NCI-H2227 (cell line): ENCODE measurements at regions not wholly inside any gene's neighbourhood (a gene's known extent, or its start where the extent isn't known, plus 50 kb on each side); places are given as distances from the start of the nearest gene placed in this dataset.

Experiments
- DNase-seq: peaks from one replicate; lab custom pipeline; 2025; ENCODE audit not compliant: unreplicated experiment; lab: John Stamatoyannopoulos, UW

DNA sequence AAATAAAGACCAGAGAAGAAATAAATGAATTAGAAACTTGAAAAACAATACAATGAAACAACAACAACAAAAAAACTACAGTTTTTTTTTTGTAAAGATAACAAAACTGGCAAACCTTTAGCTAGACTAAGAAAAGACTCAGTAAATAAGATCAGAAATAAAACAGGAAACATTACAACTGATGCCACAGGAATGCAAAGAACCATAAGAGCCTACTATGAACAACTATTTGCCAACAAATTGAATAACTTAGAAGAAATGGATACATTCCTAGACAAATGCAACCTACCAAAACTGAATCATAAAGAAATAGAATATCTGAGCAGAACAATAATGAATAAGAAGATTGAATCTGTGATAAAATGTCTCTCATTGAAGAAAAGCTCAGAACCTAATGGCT, 742.0 kb downstream of the ADGRL2 start:
- DNase-seq, result no peak

DNA sequence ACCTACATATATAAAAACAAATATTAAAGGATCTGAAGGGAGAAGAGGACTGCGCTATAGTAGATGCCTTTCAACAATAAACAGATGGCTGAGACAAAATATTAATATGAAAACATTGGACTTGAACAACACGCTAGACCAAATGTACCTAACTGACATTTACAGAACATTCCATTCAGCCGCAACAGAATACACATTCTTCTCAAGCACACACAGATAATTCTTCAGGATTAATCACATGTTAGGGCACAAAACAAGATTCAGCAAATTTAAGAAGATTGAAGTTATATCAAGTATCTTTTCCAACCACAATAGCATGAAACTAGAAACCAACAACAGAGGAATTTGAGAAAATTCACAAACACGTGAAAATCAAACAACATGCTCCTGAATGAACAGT, 741.4 kb downstream of the ADGRL2 start:
- DNase-seq, result no peak

DNA sequence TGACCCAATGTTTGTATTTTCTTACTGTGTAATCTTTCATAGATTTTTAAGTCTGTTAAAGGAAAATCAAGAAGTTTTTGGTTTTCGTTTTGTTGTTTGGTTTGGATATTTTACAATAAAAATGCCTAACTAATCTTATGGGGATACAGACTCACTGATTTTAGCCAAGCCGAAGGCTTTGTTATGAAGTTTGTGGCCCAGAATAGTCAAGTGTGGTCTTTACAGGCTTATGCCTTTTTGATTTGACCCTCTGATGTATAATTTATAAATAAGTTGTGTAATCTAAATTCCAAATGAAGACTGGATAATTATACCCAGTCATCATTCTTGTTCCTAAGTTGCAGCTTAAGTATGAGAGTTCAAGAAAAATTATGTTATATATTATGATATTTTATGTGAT, 739.3 kb downstream of the ADGRL2 start:
- no peak for DNase-seq

DNA sequence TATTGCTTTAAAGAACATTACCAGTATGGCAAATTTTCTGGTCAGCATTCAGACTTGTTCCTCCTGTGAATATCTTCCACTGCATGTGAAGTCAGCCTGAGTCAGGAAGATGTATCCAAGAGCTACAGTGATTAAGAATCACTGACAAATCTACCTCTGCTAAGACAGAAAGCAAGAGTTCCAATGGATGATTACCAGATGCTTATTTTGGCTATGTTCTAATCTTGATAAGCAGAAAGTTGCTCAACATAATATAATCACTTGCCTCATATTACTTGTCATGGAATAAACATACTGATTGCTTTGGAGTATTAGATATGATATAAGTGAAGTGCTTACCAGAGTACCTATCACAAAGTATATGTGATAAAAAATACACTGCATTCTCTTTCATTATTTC, 738.1 kb downstream of the ADGRL2 start:
- no peak for DNase-seq

DNA sequence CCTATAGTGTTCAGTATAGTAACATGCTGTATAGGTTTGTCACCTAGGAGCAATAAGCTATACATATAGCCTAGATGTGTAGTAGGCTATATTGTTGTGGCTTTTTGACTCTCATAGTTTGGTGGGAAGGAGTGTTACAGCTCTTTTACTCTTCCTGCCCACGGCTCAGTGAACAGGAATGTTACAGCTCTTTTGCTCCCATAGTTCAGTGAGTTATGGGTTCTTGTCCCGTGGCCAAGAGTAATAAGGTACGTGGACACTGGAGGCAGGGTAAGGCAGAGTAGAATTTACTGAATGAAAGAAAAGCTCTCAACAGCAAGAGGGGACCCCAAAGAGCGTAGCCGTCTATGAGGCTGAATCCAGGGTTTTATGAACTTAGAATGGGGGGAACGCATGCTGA, 734.3 kb downstream of the ADGRL2 start:
- no peak for DNase-seq

DNA sequence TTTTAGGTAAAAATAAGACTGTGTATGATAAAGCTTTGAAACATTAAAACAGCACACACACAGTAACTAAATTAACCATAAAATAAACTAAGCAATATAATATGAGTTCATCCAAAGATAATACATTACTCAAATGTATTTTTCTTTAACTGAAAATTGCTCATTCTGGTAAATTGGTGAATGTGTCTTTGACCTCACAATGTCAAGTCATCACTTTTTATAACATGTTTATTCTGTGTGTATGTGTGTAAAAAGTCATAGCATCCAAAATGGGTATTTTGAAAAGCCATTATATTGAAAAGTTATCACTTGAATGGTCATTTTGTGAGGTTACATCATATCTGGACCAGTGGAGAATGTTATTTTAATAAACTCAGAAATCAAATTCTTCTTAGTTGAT, 724.6 kb downstream of the ADGRL2 start:
- DNase-seq, result no peak

DNA sequence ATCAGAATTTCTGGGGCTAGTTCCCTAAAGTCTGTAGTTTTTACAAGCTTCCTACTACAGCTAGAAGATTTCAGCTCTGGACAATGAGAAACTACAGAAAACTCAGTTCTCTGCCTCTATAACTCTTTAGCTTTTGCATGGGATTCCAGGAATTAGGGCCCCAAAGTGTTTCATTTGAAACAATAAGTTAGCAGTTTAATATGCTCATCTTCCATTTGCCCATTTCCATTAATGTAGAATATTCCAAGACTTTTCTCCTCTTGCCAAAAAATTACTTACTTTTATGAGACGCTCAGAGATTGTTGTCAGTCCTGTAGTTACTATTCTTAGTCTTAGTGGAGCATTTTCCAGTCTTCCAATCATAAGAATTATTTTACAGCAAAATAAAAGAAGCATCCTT, 719.9 kb downstream of the ADGRL2 start:
- DNase-seq, result no peak

DNA sequence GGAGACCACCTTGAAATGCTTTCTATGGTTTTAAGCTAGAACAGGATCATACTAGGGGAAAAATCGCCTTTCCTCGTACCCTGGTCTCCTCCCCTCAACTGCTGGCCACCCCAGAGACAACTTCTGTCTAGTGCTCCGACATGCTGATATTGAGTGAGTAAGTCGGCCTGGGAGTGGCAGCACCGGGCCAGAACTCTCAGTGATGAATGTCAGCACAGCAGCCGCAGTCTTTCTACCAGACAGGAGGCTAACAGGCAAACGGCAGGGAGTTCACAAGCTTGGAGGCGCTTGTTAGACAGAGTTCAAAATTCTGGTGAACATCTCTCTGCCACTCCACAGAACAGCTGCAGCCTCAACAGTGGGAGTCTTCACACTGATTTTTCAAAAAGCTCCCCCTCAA, 716.9 kb downstream of the ADGRL2 start:
- DNase-seq, result no peak

DNA sequence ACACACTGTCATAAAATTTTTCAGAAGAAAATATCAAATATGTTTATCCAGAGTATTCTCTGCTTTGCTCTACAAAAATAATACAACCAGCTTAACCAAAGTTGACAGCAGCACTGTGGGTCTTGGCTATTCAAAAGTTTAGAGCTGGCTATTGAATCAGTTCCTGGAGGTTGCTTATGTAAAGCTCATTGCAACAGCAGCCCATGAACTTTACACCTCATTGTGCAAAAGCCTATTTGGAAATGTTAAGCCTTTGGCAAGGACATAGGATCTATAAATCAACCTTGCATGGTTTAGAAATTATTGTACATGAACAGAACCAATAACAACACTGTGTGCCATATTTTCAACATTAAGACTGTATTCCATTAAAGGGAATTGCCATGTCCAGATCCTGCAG, 714.9 kb downstream of the ADGRL2 start:
- DNase-seq, result no peak

DNA sequence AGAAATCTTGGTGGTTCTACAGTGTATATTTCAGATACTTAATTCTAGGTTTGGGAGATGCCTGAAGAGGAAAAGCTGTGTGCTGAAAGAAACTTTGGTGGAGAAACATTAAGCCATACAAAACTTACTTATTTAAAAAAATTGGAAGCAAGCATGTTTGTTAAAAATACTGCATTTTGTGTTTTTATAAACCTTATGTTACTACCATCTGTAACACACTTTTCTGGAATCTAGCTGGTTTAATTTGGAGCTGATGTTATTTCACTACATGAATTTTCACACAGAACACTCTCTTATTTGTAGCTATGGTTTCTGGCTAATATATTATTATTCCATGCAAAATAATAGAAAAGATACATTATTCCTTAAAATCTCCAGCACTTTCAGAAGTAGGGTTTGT, 710.7 kb downstream of the ADGRL2 start:
- DNase-seq, result no peak

DNA sequence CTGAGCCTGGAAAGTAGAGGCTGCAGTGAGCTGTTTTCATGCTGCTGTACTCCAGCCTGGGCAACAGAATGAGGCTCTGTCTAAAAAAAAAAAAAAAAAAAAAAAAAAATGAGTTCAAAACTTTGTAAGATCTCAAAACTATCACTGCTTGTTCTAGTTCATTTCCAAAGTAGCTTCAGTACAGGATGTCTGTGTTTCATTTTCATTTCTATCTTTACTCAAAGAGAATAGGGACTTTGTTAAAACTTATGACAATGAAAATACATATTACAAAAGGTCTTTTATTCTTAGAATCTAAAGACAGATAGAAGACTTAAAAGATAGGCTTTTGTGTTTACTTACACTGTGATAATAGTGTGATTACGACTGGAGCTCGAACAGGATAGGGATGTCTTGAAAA, 709.7 kb downstream of the ADGRL2 start:
- DNase-seq, result no peak

DNA sequence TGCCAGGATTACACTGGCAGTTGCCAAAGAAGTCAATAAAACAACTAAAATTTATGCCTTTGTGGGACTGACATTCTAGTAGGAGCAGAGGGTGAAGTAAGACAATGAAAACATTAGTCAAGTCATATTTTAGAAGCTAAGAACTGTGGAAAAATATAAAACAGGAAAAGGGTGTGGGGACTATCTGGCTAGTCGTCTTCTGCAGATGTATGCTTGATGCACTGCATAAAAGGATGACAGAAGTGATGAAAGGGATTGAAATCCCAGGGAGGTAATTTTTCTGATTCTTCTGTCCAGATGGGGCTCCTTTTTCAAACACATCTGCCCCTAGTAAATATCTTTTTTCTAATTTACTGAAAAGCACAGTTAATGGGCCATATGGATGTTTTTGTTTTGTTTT, 706.3 kb downstream of the ADGRL2 start:
- DNase-seq, result no peak

DNA sequence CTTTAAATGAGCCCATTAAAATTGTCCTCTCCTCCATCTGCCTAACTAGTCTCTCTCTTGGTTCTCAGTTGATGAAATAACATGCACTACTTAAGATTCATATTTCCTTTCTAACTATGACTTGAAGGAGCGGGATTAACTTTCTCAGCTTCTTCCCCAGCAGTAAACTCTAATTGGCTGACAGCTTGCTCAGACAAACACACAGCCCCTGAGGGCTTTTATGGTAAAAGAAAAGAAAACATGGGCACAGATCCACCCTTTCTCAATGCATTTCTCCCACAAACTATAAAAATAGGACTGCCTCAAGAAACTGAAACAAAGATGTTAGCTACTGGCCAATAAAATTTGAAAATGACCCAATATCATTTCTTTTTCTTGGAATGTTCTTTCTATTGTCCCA, 703.1 kb downstream of the ADGRL2 start:
- DNase-seq, result no peak

DNA sequence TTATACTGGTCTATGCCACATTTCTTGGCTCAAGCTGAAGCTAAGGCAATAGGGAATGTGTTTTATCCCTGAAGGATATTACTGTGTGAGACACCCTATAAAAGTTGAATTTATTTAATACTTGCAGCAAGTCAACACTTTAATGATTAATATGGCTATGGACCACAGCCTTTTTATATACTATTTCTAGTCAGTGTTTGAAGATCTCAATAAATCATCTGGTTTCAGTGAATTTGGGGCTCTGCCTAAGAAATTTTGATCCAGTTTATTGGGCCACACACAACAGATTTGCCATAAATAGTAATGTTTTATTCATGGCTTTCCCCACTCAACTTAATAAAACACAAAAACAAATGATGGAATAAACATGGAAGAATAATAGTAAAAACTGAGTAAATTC, 698.3 kb downstream of the ADGRL2 start:
- DNase-seq, result no peak

DNA sequence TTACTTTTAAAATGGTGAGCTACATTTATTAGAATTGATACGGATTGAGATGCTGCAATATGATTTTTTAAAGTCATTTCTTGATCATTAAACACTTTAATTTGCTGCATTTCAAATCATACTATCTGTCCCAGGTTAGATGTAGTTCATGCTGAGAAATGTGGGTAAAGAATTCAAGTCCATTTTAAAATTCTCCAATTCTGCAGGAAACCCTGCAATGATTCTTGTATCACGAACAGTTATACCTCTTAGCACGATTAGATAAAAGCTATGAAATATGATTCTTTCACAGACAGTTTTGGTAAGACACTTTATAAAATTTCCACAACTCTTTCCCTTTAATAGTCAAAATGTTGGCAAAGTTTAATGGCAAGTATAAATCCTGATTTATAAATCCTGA, 693.4 kb downstream of the ADGRL2 start:
- no peak for DNase-seq

DNA sequence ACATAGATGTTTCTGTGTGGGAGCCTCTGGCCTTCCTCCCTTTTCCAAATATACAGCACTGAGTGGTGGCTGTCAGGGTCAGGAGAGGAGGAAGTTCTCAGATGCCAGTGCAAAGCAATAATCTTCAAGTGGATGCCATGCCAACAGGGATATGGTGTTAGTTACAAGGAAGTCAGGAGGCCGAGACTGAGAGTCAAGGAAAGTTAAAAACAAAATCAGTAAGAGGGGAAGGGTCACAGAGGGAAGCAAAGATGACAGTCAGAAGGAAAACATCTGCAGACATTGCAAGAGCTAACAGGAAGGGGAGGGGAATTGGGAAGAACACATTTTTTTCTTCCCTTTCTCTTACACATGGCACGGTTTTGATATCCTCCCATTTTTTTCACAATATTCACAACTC, 691.4 kb downstream of the ADGRL2 start:
- no peak for DNase-seq

DNA sequence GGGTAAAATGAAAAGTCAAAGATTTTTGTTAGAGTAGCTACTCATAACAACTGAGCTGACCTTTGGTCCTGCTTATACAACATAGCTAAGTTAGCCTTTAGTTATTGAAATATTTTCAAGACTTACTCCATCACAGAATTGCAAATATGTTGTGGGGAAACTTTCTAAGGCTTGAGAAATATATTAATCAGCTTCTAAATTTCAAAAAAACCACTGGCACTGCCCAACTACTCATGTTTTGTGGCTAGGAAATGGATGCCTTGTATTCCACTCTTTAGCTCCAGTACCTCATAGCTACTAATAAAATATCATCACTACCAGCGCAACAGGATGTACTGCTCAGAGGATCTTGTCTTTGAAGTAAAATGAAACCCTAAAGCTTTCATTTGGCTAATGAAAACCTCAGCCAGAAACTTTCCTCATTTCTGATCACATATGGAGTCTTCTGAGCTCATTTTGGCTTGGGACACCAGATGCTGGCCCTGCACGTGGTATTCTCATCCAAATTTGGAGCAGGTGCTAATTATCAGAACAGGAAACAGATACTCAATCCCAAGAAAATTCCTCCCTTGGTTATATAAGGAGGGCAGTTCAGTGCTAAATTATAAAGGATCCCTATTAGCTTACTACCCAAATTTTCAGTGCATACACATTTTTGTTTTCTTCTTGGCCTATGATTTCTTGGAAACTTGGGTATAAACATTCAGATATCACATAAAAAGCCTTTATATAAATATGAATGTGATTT, 690.7 kb downstream of the ADGRL2 start:
- DNase-seq, result no peak

DNA sequence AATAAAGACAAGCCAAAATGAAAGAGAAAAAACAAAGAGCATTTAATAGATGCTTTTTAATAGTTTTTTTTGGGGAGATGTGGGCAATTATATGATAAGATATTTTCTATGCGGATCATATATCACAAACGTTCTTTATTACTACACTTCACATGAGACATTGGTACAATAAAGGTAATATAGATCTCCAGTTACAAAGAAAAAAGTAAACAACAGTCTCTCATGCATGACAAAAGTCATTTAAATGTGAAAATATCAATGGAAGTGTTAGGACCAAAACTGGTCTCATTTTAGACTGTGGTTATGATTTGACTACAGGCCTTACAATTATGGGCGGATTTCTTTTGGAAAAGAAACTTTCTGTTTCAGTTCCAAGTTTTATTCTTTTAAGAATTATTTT, 687.0 kb downstream of the ADGRL2 start:
- DNase-seq, result no peak

DNA sequence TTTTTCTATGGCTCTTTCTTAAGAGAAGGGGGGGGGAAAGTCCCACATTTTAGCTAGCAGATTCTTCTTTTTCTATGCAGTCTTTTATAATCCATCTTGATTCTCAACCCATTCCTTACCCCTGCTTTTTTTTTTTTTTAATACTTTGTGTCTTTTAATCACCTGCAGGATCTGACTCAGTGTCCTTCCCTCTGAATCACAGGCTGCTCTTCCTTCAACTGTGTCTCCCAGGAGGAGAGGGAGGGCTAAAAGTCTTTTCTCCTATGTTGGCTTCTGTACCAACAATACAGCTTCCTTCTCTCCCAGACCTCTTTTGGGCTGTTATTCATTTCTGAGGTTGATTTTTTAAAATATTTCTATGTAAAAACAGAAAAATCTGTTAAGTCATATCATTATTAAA, 686.2 kb downstream of the ADGRL2 start:
- no peak for DNase-seq

DNA sequence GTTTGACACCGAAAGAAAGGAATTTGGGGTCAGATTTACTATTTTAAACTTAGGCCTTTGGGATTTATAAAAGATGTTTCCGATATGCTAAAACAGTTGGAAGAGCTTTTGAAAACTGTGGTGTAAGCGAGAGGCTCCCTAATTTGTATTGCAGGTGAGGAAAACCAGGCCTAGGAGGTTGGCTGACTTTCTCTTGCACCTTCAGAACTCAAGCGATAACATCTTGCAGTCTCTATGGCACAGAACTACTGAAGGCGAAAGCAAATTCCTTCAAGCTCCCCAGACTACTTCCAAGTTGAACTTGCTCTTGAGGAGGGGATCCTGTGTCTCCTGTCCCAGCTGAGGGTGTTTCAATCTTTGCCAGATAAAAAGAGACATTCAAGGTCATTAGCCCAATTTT, 685.7 kb downstream of the ADGRL2 start:
- no peak for DNase-seq

DNA sequence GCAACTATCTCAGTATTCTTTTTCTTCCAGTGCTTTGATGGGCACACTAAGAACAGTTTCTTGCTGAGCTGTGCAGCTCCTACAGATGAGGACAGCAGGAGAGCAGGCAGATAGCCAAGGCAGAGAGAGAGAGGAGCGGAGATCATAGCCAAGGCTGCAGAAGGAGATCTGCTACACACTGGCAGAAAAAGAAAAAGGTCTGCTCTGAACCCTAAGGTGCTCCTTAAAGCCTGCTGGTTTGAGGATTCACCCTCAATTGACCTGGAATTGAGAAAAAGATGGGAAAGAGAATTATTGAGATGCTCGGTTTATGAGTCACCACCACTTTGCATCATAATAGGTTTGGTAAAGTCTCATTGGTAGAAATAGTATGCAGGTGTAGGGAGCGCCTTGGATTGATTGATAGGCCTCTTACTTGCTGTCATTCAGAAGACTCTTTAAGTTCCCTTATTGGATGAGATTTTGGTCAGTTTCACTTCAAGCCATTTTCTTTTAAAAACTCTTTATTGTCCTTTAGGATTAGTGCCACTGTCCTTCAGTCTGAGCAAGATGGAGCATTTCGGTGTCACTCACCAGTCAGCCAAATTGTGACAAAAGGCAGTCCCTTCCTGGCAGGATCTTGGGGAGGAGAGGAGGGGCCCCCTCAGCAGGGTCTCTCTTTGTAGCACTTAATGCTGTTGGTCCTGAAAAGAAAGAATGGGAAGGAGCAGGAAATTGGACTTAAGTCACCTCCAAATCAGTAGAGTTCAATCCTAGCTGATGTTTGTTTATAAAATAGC, 685.0 kb downstream of the ADGRL2 start:
- DNase-seq, result no peak

DNA sequence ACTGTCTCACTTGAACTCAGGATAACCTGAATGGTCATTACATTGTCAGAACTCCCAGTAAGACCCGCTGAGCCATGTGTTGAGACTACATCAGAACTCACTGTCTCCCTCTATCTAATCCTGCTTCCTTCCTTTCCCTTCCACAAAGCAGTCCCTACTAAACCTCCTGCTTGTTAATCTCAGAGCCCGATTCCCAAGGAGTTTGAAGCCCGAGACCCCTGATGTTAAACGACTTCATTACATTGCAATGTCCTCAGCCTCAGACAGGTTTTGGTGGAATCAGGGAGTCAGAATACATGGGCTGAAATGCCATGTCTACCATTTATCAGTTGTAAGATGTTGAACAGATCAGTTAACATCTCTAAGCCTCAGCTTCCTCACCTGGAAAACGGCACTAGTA, 682.4 kb downstream of the ADGRL2 start:
- DNase-seq, result no peak

DNA sequence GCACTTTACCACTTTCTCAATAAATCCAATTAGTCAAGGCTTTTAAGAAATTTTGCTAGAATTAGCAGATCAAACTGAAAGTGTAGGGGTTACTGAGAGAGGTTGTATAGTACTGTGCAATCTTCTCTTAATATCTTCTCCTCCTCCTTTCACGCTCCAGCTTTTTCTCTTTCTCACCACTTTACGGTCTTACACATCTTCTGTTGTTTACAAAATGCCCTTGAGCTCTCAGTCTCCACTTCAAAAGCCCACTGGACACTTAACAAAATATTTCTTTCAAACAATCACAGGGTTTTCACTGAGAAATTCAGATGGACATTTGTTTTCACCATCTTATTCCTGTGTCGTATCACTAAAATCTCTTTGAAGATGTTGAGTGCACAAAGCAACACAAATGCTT, 678.2 kb downstream of the ADGRL2 start:
- no peak for DNase-seq
